ENCODE measurements at regions not wholly inside any gene's neighbourhood (a gene's known extent, or its start where the extent isn't known, plus 50 kb on each side); places are given as distances from the start of the nearest gene placed in this dataset.

DNA sequence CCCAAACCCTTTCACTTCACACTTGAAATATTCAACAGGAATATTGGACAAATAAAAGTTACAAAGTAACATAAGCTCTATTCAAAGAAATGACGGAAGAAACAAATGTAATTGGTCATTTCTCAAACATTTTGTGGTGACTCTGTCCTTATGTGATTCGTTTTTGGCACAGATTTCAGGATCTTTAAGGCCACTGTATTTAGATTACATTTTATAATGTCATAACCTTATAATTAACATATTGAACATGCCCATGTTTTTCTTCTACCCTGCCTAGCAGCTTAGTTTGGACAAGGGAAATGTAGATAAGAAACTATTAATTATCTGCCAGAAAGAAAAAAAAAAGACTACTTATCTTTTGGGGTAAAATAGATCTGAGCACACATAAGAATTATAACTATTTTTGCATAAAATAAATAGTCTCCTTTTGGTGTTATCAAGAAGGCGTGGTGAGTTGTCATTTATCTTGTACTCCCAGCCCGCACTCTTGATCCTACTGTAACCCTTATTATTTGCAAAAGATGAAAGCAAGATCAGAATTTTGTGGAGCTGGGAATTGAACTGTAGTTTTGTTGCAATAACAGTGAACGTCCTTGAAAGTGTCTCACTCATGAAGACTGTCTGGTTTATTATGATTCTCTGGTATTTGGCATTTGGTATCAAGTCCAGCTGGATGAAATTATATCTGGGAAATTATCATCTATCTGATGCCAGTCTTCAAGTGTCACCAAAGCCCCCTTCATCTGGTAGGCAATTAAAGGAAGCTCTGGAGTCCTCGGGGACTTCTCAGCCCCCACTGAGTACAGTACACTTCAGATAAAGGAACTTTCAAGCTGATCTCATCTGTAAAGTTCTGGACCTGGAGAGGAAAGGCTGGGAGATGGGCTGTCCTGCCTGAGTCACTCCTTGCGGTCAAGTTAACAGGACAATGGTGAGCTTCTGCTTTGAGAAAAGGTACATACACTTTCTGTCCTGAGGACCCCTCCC, 175.7 kb upstream of the INHBA start:
- no peak for DNase-seq

DNA sequence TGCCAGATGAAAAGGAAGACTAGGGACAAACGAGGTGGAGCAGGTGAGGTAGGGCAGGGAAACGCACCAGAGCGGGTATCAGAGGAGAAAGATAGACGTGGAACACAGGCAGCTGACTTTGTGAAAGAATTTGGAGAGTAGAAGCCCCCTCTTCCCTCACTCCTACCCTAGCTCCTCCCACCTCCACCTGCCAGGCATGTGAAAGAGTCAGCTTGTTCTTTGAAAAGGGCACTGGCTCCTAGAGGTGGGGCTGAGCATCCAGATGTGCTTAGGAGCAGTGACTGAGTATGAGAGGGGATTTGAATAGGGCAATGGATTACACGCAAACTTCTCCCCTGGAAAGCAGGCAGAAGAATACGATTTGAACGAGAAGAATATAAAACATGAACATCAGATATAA, 174.2 kb upstream of the INHBA start:
- DNase-seq, result no peak

DNA sequence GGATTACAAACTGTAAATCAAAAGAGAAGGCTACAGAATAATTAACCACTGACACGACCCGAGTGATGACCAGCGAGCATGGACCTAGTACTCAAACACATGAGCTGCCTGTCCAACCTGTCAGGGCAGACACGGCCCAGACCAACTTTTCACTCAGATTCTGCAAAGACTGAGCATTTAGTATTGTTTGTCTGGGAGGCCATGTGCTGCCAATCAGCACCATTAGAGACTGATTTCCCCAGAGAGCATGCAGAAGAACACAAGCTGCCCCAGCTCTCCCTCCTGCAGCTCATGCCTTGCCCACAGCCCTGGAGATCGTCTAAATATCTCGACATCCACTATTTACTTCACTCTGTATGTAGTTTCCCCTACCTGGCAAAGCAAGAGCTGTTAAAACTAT, 172.6 kb upstream of the INHBA start:
- no peak for DNase-seq

DNA sequence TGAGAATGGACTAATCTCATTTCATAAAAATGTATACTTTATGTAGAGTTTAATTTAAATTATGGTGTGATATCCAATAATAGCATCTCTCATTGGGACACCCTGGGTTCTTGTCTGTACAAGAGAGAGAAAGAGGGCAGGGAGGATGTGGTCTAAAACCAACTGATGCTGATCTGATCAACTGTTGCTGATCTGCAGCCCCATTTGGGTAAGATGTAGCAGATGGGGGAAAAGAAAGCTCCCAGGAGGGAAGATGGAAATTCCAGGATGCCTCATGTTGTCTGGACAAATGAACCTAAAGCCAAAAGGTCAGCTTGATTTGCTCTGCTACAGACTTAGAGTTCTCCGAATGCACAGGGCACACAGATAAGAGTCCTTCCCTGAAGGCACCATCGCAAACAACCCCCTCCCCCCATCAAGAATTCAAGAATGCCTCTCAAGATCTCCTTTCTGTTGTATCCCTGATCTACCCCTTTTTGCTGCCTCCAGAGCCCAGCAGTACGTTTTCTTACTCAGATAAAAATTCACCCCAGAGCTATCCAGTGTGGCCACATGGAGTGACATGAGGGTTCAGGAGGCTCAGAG, 171.4 kb upstream of the INHBA start:
- DNase-seq, result no peak

DNA sequence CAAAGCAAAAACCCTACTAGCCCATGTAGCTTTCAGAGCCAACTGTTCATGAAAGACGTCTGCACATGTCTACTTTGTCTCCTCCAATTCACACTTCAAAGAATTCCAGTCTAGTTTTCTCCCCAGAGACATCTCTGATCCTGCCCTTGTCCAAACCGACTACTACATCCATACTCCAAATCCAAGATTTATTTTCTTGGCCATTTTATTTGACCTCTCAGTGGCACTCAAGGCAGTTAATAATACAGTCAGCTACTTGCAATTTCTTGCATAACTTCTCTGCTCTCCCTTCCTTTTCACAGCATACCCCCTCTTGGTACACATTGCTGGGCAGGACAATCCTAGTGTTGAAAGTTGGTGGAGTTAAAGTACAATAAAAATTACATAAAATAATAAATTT, 170.9 kb upstream of the INHBA start:
- DNase-seq, result no peak

DNA sequence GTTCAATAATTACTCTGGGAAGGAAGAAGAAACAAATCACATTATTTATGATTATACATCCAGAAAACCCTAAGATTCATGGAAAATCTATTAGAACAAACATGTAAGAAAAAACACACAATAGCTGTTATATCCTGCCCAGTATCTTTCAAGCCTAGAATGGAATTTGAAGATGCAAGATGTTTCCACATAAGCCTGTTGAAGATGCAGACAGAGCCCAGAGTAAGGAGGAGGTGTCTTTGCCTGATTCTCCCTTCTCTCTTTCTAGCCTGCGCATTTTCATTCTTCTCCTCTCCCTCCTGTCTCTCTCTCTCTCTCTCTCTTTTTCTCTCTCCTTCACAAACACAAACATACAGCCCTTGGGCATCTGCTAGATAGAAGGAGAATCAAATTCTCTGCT, 170.1 kb upstream of the INHBA start:
- DNase-seq, result no peak

DNA sequence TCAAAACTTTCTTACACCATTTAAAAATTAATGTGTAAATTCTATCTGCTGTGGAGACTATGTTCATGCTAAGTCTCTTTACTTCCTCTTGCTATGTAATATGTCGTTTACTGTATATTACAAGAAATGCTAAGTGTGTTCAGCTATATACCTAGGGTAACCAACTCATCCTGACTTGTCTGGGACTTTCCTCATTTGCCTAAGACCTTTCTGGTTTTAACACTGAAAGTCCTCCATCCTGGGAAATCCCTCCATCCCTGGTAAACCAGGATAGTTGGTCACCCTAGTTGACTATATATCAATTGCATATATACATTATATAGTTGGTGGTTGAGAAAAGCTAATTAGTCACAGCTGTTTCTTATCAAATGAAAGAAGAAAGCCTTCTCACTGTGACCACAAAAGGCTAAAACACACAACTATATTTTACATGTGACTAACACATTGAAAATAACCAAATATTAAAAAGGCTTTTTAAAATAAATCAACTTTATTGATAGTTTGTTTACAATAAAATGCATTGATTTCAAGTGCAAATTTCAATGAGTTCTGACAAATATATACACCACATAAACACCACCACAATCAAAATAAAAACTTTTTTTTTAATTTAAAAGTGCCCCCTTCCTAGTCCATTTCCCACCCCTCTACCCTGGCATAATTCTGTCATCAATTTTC, 167.7 kb upstream of the INHBA start:
- peak; percentile 10 for DNase-seq

DNA sequence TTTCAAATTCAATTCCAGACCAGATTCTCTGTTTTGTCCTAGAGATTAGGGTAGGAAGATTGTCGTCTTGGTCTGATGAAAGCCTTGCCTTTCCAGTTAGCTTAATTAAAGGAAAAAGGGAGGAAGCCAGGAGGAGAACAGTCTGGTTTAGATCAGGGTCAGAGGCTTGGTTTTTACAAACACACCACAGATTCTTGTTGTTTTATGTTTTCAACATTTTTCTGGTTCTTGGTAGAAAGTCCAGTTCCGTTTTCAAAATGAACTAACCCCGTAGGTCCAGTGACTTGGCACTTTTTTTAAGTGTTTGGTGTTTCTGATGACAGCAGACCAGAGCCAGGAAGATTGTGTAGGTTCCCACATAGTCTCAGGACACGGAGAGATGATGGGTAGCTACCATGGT, 167.1 kb upstream of the INHBA start:
- DNase-seq, result peak; percentile 10

DNA sequence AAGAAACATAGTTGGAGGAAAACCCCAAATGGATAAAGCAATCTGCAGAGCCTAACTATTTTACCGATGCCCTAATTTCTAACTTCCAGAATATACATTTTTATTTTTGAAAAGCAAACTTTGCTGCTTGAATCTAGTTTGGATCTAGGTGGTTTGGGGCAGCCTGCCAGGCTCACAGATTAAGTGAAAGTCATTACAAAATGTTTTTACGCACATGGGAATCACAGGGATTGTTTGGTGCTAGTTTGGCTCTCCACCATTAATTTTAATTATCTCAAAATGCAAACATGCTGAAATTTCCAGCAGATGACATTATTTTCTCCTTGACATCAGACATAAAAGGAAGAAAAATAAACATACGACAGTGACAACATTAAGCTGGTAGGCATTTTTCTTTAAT, 166.7 kb upstream of the INHBA start:
- DNase-seq, result no peak

DNA sequence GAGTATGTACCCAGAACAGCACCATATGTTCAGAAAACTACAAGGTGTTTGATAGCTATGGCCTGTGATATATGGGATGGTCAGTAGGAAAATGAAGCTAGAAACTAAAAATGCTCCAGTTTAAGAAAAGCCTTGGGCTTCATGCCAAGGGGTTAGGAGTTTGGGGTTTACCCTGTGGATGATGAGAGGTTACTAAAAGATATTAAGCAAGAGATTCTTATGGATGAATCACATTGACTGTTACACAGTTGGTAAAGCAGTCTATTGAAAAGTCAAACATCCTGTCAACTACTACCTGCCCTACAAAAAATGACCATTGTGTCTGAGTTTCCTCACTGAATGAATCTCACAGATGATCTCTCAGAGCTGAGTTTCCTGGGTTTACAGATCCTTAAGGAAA, 166.2 kb upstream of the INHBA start:
- DNase-seq, result no peak

DNA sequence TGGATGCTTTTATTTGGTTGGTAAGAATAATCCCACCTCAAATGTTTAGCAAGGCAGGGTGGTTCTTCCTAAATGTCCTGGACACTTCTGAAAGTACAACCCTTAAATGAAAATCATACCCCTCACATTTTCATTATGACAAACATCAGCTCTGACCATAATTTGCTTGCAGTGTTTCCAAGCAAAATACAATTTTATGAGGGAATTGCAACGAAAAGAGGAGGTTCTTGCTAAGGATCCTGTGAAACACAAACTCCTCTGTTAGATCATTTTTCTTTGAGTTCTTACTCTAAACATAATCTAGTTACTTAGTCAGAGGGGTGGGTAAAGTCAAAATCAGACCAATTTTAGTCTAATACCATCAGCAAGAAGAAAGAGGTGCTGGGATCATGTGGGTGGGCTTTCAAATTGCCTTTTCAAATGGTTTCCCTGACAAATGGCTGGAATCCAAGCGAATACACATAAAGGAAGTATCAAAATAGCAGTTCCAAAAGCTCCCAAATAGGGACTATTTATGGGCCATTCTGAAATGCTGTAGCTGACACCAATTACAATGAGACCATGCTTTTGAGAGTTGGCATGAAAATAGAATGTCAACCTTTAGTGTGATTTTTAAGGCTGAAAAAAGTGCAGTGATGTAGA, 164.9 kb upstream of the INHBA start:
- no peak for DNase-seq

DNA sequence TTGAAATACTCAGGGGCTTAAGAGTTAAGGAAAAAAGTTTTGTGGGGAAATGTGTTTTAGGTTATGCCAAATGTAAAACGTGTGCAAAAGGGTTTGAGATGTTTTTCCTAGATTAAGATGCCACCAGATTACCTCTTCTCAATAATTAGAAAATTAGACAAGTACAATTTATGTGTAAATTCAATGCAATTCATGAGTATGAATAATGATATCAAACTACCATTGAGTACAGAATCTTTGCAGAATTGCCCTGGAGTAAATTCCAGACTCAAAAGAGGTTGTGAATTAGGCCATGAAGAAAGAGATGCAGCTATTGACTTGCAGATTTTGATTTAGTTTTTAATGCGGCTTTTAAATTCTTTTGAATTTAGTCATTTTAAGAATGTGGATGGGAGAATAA, 159.4 kb upstream of the INHBA start:
- no peak for DNase-seq

DNA sequence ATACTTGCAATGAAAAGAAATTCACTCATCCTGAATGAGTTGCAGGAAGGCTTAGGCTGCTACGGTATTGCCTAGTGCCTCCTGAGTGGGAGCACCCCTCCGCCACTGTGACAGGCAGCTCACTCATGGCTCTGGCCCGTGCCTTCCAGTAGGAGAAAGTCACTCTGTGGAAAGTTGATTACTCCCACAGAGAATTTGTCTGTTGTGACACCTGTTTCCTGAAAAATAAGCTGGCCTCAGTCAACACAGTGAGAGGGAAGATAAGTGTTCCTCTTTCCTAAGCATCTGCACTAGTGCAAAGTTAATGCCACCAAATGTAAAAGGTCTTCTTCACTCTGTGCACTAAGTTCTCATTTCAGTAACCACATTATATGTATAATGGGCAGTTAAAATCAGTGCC, 158.8 kb upstream of the INHBA start:
- DNase-seq, result no peak

DNA sequence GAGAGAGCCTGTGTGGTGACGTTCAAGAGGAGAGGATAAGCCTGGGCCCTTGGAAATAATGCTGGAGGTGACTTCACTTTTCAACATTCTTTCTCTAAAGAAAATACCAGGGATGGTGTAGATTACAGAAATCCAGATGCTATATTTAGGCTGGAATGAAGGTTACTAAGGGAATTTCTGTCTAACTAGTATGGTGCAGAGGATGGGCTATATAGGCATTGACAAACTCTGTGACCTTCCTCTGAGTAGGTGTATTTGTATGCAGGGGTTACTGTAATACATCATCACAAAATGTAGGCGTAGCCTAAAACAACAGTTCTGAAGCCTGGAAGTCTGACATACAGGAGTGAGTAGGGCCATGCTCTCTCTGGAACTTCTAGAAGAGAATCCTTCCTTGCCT, 155.3 kb upstream of the INHBA start:
- no peak for DNase-seq

DNA sequence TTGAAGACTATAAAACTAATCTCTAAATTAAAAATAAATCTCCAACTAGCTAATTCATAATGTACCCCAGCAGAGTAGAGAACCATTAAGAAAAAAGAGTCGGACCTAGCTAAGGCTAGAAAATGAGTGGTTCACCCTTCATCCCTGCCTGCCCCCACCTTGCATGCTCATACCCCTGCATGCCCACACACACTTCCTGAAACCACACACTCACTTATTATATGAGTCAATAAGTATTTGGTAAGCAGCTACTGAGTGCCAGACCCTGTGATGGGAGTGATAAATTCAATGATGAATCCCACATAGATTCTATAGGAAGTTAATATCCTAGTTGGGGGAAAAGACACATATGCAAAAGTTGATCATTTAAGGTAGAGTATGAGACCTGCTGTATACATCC, 152.9 kb upstream of the INHBA start:
- DNase-seq, result no peak

DNA sequence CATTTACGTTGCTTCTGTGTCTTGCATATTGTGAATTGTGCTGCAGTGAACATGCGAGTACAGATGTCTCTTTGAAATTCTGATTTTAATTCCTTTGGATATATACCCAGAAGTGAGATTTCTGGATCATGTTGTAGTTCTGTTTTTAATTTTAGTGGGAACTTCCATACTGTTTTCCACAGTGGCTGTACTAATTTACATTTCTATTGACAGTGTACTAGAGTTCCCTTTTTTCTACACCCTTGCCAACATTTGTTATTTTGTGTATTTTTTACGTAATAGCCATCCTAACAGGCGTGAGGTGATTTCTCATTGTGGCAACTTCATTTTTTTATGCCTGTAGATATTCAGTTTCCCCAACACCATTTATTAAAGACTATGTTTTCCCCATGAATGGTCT, 144.7 kb upstream of the INHBA start:
- DNase-seq, result no peak

DNA sequence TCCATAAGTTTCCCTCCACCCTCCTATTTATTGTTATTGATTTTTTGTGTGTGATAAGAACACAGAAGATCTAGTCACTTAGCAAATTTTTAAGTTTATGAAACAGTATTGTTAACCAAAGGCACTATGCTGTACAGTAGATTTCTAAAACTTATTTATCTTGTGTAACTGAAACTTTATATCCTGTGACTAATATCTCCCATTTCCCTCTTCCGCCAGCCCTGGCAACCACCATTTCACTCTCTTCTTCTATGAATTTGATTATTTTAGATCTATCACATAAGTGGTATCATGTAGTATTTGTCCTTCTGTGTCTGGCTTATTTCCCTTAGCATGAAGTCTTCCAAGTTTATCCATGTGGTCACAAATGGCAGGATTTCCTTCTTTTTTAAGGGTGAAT, 144.3 kb upstream of the INHBA start:
- no peak for DNase-seq

DNA sequence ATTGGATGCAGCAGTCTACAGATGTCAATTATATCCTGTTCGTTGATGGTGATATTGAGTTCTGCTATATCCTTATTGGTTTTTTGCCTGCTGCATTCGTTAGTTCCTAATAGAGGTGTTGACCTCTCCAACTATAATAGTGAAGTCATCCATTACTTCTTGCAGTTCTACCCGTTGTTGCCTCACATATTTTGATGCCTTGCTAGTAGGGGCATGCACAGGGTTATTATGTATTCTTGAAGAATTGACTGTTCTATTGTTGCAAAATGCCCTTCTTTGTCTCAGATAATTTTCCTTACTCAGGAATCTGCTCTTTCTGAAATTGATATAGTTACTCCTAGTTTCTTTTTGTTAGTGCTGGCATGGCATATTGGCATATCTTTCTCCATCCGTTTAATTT, 140.1 kb upstream of the INHBA start:
- no peak for DNase-seq

DNA sequence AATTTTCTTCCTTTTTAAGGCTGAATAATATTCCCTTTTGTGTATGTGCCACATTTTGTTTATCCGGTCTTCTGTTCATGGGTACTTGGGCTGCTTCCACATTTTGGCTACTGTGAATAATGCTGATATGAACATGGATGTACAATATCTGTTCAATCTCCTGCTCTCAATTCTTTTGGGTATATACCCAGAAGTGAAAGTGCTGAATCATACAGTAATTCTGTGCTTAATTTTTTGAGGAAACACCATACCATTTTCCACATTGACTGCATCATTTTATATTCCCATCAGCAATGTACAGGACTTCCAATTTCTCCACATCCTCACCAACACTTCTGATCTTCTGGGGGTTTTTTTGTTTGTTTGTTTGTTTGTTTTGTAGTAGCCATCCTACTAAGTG, 135.0 kb upstream of the INHBA start:
- no peak for DNase-seq

DNA sequence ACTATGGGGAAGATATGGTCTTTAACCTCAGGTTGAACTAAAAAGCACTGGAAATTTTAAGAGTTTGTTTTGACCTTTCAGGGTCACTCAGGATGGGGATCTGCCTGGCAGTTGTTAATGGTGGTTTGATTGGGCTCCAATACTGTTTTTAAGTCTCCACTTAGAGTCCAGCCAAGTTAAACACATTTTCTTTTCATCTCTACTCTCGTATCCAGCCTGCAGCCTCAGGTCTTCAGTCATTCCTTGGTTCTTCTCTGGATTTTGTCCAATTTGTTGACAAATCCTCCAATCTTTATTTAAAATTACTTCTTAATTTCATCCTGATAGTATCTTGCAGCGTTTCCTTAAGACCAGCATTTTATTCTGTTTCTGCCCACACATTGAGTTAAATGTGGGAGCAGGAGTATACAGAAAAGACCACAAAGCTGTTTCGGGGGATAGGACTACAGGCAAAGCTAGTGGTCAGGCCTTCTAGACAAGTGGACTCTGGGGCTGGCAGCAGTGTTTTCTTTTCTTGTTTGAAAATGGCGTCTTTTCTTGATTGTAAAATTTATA, 133.2 kb upstream of the INHBA start:
- DNase-seq, result no peak

DNA sequence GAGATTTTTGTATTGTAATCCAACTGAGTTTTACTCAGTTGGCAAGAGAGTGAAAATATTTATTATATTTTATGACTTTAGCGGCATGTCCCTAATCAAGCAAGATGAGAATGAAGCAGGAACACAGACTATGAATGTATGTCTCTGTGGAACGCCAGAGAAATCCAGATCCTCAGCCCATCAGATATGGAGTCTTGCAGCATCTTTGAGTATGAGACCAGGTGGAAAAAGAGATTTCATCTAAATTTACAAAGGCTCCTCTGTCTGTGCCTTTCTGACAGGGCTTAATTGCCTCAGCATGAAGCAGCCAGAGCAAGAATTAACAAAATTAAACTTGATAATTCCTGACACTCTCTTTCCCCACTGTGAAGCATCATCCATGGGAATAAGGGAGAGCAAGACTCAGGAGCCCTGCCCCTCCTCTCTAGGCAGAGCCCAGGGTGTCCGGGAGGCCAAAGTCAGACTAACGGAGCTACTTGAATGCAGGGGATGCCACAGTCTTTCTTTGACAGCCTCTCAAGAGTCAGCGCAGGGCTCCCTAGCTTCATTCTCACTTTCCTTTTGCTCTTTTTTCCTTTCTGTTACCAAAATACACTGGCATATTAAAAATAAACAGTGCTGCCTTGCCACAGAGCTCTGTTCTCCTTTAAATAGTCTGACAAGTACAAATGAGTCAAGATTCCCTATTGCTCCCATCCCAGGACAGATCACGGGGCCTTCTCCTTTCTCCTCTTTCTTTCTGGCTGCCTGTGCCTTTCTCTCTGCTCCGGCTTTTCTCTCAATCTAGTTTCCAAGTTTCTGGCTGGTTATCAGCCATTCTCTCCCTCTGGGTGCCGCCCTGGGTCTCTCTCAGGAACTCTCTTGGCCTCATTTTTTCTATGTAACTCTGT, 132.2 kb upstream of the INHBA start:
- DNase-seq, result no peak

DNA sequence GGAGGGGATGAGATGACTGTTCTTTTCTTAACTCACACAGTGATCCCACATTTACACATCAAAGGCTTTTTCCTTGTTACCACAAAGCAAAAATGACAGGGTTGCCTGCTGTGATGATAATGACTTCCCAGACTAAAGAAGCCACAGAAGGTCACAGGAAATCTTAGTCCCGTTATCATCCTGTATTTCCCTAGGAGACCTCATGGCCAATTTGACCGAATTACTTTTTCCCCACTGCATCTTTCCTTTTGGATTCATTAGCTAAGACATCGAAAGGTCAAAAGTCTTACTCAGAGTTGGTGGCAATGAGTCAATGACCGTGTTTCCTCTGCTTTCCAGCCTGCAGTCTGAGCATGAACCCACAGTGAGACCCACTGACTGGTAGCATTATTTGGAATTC, 130.1 kb upstream of the INHBA start:
- no peak for DNase-seq

All from CD4-positive, alpha-beta T cell treated with Interferon gamma for 1 hour (primary cell).